ENCODE measurements at regions not wholly inside any gene's neighbourhood (a gene's known extent, or its start where the extent isn't known, plus 50 kb on each side); places are given as distances from the start of the nearest gene placed in this dataset.

DNA sequence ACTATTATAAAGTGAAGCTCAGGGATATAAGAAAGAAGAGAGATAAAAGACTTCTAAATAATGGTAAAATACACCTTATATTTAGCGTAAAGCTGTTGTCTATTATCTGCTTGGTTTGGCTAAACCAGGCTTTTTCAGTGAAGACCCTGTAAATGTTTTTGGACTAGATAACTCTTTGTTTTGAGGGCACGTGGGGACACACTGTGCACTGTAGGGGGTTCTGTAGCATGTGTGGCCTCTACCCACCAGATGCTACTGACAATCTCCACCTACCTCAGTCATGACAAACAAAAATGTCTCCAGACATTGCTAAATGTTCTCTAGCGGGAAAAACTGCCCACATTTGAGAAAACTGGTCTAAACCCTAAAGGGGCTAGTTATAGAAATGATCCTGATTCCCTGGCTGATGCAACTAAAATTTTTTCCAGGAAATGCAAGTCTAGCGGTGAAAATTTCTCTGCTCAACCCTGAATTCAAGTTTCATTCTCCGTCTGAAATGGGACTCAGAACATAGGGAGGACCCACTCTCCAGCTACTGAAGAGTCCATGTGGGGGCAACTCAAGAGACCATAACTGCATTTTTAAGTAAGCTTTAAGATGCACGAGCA, 355.2 kb upstream of the RASGEF1B start:
- Histone ChIP-seq H3K4me1 (ENCODE audit: insufficient read depth, low read length) (no peaks in the 10 kb centered on the region), H3K27ac (ENCODE audit: low read length) (no peak overlapping the region), H3K4me3 (ENCODE audit: low read length) (no peak overlapping the region), H3K27me3 (ENCODE audit: insufficient read depth, low read length) (no peaks in the 10 kb centered on the region), H3K9ac (ENCODE audit: low read depth, low read length) (no peak overlapping the region), H3K36me3 (ENCODE audit: insufficient read depth, low read depth, low read length) (no peaks in the 10 kb centered on the region), H3K9me3 (ENCODE audit: insufficient read depth, low read depth, low read length) (no peaks in the 10 kb centered on the region)

DNA sequence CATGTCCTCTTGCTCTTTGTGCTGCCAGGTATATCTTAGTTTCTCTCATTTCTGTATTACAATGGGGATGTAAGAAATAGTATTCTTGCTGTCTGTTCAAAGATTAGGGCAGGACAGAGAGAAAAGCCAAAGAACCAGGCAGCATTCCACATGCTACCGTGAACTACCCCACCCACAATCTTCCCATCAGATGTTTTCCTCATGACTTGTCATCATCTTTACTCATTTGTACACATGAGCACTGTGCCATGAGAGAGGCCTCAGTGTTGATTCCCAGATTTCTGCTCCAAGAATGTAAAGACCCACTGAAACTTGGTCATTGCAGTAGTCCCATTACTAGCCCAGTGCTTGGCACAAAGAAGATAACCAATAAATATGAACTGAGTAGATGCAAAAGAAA, 354.6 kb upstream of the RASGEF1B start:
- H3K27ac ChIP-seq (ENCODE audit: low read length) = no peak overlapping the region
- no peaks in the 10 kb centered on the region for H3K27me3 ChIP-seq (ENCODE audit: insufficient read depth, low read length)
- no peak overlapping the region for H3K9ac ChIP-seq (ENCODE audit: low read depth, low read length)
- no peaks in the 10 kb centered on the region for H3K4me1 ChIP-seq (ENCODE audit: insufficient read depth, low read length)
- H3K9me3 ChIP-seq (ENCODE audit: insufficient read depth, low read depth, low read length) = no peaks in the 10 kb centered on the region
- H3K36me3 ChIP-seq (ENCODE audit: insufficient read depth, low read depth, low read length) = no peaks in the 10 kb centered on the region
- H3K4me3 ChIP-seq (ENCODE audit: low read length) = no peak overlapping the region

DNA sequence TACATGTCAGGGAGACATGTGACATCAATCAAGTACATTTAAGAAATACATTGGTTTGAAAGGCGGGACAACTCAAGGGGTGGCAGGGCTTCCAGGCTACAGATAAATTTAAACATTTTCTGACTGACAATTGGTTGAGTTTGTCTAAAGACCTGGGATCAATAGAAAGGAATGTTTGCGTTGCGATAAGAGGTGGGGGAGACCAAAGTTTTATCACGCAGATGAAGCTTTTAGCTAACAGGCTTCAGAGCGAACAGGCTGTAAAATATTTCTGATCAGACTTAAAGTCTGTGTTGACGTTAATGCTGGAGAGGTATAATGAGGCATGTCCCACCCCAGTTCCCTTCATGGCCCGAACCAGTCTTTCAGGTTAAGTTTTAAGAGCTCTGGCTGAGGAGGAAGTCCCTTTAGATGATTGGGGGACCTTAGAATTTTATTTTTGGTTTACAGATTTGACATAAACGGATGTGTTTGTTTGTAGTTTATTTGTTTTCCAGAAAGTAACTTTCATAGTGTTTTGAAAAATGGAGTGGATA, 346.7 kb upstream of the RASGEF1B start:
- no peaks in the 10 kb centered on the region for H3K9me3 ChIP-seq (ENCODE audit: insufficient read depth, low read depth, low read length)
- H3K4me1 ChIP-seq (ENCODE audit: insufficient read depth, low read length) = no peaks in the 10 kb centered on the region
- no peaks in the 10 kb centered on the region for H3K27me3 ChIP-seq (ENCODE audit: insufficient read depth, low read length)
- H3K9ac ChIP-seq (ENCODE audit: low read depth, low read length) = no peak overlapping the region
- no peak overlapping the region for H3K4me3 ChIP-seq (ENCODE audit: low read length)
- H3K27ac ChIP-seq (ENCODE audit: low read length) = no peak overlapping the region
- H3K36me3 ChIP-seq (ENCODE audit: insufficient read depth, low read depth, low read length) = no peaks in the 10 kb centered on the region

DNA sequence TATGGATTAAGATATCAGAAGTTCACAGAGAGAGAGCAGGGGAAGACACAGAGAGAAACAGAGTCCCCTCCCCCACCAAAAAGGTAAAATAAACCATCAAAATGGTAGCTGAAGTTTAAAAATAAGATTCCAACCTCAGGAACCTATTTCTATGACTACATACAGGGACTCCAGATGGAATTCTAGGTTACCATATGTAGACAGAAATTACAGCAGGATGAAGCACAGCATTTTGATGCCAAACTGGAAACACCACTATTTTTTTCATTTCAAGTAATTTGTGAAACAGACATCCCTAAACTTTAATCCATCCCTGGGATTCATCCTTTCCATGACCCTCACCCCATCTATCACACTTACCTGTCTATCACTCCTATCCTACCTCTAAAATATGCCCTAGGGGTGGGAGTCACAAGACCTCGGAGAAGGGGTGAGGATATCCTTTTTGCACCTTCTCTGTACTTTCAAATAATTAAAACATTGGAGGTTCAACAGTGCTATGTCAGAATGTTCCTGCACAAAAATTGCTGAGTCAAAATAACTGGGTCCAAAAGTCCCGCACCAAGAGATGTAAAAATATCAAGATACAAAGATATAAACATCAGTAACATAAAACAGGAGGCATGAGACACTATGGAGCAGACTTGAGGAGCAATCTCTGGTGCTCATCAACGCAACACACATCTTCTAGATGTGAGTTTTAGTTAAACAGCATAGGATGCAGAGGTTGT, 344.5 kb upstream of the RASGEF1B start:
- Histone ChIP-seq H3K4me3 (ENCODE audit: low read length) (no peak overlapping the region), H3K9me3 (ENCODE audit: insufficient read depth, low read depth, low read length) (no peaks in the 10 kb centered on the region), H3K27me3 (ENCODE audit: insufficient read depth, low read length) (no peaks in the 10 kb centered on the region), H3K9ac (ENCODE audit: low read depth, low read length) (no peak overlapping the region), H3K36me3 (ENCODE audit: insufficient read depth, low read depth, low read length) (no peaks in the 10 kb centered on the region), H3K27ac (ENCODE audit: low read length) (no peak overlapping the region), H3K4me1 (ENCODE audit: insufficient read depth, low read length) (no peaks in the 10 kb centered on the region)

DNA sequence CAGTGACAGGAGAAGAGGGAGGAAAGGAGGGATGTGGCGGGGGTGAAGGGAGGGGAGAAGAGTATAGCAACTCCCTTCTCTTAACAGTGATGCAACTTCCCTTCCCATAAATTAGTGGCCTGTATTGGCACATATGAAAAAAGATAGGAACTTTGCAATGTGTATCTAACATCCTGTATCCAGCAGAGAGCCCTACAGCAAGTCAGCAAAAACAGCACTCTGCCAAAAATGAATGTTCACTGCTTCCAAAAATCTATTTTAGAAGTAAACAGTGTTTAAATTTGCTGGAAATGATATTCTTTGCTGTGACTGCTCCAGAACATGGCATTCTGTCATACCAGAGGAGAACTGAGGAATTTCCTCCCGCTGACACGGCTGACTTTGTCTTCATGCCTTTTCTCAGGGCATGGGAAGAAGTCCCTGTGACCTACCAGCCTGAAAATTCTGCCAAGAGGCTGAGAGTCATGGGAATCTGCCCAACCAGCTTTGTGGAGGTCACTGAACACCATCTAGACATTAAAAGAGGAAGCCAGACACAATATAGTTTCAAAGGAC, 343.4 kb upstream of the RASGEF1B start:
- no peaks in the 10 kb centered on the region for H3K27me3 ChIP-seq (ENCODE audit: insufficient read depth, low read length)
- no peaks in the 10 kb centered on the region for H3K9me3 ChIP-seq (ENCODE audit: insufficient read depth, low read depth, low read length)
- H3K4me3 ChIP-seq (ENCODE audit: low read length) = no peak overlapping the region
- H3K9ac ChIP-seq (ENCODE audit: low read depth, low read length) = no peak overlapping the region
- H3K4me1 ChIP-seq (ENCODE audit: insufficient read depth, low read length) = no peaks in the 10 kb centered on the region
- no peaks in the 10 kb centered on the region for H3K36me3 ChIP-seq (ENCODE audit: insufficient read depth, low read depth, low read length)
- H3K27ac ChIP-seq (ENCODE audit: low read length) = no peak overlapping the region

DNA sequence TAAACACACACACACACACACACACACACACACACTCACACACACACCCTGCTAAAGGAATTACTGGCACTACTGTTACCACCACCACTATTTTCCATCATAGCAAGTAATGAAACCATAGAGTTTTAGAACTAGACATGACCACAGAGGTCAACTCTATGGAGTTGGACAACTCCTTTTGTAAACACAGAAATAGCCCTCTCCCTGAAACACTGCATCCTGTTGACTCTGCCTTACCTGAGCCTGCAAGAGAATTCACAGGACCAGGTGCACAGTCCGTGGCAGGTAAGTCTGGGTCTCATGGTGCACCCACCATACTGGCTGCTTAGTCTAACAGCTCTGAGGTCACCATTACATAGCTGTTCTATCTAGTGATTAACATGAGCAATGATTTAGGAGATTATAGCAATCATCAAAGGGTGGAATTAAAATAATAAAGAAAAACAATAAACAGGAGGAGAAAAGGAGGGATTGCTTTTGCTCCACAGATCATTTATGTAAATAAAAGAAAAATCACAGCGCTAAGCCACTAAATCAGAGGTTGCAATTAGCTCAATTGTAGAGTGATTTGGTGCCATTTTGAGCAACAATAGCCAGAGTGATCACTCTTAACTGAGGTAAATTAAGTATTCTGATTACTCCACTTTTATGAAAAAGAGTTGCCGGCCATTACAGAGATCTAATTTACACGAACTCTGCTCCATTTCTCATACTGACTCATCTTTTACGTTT, 340.0 kb upstream of the RASGEF1B start:
- Histone ChIP-seq H3K9ac (ENCODE audit: low read depth, low read length) (no peak overlapping the region), H3K27ac (ENCODE audit: low read length) (no peak overlapping the region), H3K9me3 (ENCODE audit: insufficient read depth, low read depth, low read length) (no peaks in the 10 kb centered on the region), H3K36me3 (ENCODE audit: insufficient read depth, low read depth, low read length) (no peaks in the 10 kb centered on the region), H3K27me3 (ENCODE audit: insufficient read depth, low read length) (no peaks in the 10 kb centered on the region), H3K4me3 (ENCODE audit: low read length) (no peak overlapping the region), H3K4me1 (ENCODE audit: insufficient read depth, low read length) (peaks cover 3% of the 10 kb centered on the region; the same call in 1 of the 2 replicates)

DNA sequence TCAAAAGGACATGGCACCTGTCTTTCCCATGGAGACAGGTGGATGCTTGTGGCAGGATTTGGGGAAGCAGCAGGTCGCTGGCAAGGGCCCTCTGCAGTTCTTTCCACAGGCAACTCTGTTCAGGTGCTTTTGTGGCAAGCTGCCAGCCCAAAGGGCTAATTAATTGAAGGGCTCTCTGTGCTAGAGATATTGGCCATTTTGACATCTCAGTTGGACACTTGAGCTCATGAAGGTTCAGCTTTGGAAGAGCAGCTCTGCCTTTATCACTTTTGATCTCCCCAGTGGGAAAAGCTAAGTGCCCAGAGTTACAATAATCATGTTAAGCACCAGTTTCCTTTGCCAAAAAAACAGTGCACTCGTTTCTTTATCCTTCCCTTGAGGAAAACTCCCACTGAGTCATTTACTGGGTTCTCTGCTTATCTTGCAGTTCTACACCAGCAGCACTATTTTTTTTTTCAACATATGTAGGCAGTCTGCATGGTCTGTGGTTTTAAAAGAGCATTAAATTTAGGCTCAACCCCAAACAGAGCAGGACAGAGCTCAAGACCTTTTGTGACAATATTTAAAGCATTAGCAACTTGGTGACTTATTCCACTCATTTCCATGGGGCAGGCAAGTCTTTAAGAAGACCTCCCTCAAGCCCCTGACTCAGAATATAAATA, 336.4 kb upstream of the RASGEF1B start:
- no peak overlapping the region for H3K27ac ChIP-seq (ENCODE audit: low read length)
- no peak overlapping the region for H3K4me3 ChIP-seq (ENCODE audit: low read length)
- H3K36me3 ChIP-seq (ENCODE audit: insufficient read depth, low read depth, low read length) = no peaks in the 10 kb centered on the region
- no peaks in the 10 kb centered on the region for H3K27me3 ChIP-seq (ENCODE audit: insufficient read depth, low read length)
- no peak overlapping the region for H3K9ac ChIP-seq (ENCODE audit: low read depth, low read length)
- peaks cover 3% of the 10 kb centered on the region; the same call in 1 of the 2 replicates for H3K4me1 ChIP-seq (ENCODE audit: insufficient read depth, low read length)
- H3K9me3 ChIP-seq (ENCODE audit: insufficient read depth, low read depth, low read length) = no peaks in the 10 kb centered on the region

DNA sequence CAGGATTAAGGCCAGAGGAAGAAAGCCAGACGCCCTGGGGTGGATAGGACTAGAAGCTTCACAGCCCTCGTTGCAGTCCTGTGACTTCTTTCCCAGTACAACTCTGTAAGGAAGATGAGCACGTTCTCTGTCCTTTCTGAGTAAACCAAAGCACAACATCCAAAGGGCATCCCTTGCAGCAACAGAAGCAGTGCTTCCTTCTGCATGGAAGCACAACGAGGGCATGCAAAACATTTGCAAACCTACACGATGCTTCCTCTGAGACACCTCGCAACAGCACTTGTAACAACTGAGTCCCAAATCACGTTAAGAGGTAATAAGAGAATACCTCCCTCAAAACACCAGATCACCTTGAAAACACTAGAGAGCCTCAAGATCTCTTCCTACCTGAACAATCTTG, 335.7 kb upstream of the RASGEF1B start:
- no peak overlapping the region for H3K9ac ChIP-seq (ENCODE audit: low read depth, low read length)
- H3K9me3 ChIP-seq (ENCODE audit: insufficient read depth, low read depth, low read length) = no peaks in the 10 kb centered on the region
- no peak overlapping the region for H3K27ac ChIP-seq (ENCODE audit: low read length)
- no peaks in the 10 kb centered on the region for H3K36me3 ChIP-seq (ENCODE audit: insufficient read depth, low read depth, low read length)
- H3K4me1 ChIP-seq (ENCODE audit: insufficient read depth, low read length) = peaks cover 3% of the 10 kb centered on the region; the same call in 1 of the 2 replicates
- H3K4me3 ChIP-seq (ENCODE audit: low read length) = no peak overlapping the region
- no peaks in the 10 kb centered on the region for H3K27me3 ChIP-seq (ENCODE audit: insufficient read depth, low read length)

DNA sequence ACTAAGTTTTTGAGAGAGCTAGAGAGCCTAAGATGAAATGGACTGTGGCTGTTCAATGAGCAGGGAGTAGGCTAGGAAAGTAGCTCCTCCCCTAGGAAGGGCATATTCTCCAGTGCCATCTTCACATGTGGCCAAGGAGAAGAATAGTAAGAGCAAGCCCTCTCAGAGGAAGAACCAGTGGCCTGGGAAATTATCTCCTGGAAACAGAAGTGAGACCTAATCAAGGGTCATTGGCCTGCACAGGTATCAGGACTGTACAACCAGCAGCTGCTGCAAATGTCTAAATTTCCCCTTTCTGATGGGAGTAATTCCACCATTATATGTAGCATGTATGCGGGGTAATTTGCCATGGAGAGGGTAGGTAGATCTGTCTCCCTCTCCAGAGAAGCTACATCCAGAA, 334.8 kb upstream of the RASGEF1B start:
- Histone ChIP-seq H3K4me3 (ENCODE audit: low read length) (no peak overlapping the region), H3K9ac (ENCODE audit: low read depth, low read length) (no peak overlapping the region), H3K36me3 (ENCODE audit: insufficient read depth, low read depth, low read length) (no peaks in the 10 kb centered on the region), H3K27ac (ENCODE audit: low read length) (no peak overlapping the region), H3K9me3 (ENCODE audit: insufficient read depth, low read depth, low read length) (no peaks in the 10 kb centered on the region), H3K4me1 (ENCODE audit: insufficient read depth, low read length) (peaks cover 3% of the 10 kb centered on the region; the same call in 1 of the 2 replicates), H3K27me3 (ENCODE audit: insufficient read depth, low read length) (no peaks in the 10 kb centered on the region)

DNA sequence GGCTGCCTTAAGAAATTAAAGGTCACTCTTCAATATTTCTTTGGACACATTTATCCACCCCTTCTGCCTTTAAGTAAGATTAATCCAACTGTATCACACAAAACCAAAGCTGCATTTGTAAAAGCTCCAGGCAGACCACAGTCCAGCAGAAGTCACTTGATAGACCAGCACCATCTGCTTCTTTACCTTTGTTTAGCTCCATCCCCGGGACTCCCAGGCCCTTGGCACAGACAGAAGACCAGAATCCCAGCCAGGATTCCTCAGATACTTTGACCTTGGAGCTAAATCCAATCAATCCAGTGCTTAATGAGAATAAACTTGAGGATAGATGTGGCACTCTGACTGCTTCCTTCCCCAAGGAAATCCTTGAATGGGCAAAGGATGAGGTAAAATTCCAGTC, 333.1 kb upstream of the RASGEF1B start:
- no peaks in the 10 kb centered on the region for H3K27me3 ChIP-seq (ENCODE audit: insufficient read depth, low read length)
- no peaks in the 10 kb centered on the region for H3K36me3 ChIP-seq (ENCODE audit: insufficient read depth, low read depth, low read length)
- no peak overlapping the region for H3K27ac ChIP-seq (ENCODE audit: low read length)
- no peak overlapping the region for H3K4me3 ChIP-seq (ENCODE audit: low read length)
- H3K9me3 ChIP-seq (ENCODE audit: insufficient read depth, low read depth, low read length) = peaks cover 3% of the 10 kb centered on the region; the same call in 1 of the 2 replicates
- peaks cover 3% of the 10 kb centered on the region; the same call in 1 of the 2 replicates for H3K4me1 ChIP-seq (ENCODE audit: insufficient read depth, low read length)
- no peak overlapping the region for H3K9ac ChIP-seq (ENCODE audit: low read depth, low read length)

DNA sequence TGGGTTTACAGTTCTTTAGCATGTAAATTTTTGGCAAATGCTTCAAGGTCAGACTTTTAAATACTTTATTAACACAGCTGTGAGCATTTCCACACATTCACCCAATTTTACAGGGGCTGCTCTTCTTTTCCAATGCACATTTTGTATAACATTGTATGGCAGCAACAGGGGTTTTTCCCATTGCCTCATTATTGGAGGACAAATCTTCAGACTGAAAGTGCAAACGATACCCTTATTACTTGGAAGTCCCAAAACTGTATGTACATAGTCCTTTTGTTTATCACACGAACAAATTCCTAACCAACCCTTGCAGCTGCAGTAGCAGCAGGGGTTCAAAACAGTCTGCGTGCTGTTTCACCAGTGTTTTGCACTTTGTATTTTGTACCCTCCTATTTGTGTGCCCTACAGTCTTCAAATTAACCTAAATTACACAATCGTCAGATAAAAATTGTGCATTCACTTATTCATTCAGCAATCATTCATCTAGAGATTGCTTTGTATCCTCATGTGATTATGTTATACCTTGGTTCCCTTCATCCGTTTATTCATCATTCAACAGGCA, 330.7 kb upstream of the RASGEF1B start:
- Histone ChIP-seq H3K27me3 (ENCODE audit: insufficient read depth, low read length) (no peaks in the 10 kb centered on the region), H3K9ac (ENCODE audit: low read depth, low read length) (no peak overlapping the region), H3K27ac (ENCODE audit: low read length) (no peak overlapping the region), H3K4me3 (ENCODE audit: low read length) (no peak overlapping the region), H3K9me3 (ENCODE audit: insufficient read depth, low read depth, low read length) (peaks cover 3% of the 10 kb centered on the region; the same call in 1 of the 2 replicates), H3K4me1 (ENCODE audit: insufficient read depth, low read length) (no peaks in the 10 kb centered on the region), H3K36me3 (ENCODE audit: insufficient read depth, low read depth, low read length) (no peaks in the 10 kb centered on the region)

All from iPS-20b (cell line).